HG03135 (cell line): ENCODE measurements at regions not wholly inside any gene's neighbourhood (a gene's known extent, or its start where the extent isn't known, plus 50 kb on each side); places are given as distances from the start of the nearest gene placed in this dataset.

Experiments
- ATAC-seq: cut with Tn5 transposase; IDR thresholded peaks from one replicate; pipeline ENCODE4 v1.9.1; 2021; ENCODE audit warnings: mild to moderate bottlenecking, moderate library complexity; ENCODE audit not compliant: unreplicated experiment

DNA sequence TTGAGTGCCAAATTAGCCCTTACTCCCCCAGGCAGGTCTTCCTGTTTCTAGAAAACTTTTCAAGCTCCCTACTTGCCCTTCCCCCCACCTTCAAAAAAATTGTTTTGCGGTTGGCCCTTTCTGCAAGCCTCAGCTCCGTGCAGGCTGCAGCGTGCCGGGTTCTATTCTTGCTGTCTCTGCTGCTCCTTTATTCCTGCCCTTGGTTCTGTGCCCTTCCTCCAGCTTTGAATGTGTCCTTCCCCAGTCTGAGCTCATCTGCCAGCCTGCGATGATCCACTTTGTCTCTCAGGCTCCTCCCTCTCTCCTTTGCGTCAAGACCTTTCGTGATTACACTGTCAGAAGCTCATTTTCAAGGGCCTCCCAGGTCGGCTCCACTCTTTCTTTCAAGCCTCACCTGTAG is 98.6 kb downstream of the IRF2BPL start:
- no peak for ATAC-seq

DNA sequence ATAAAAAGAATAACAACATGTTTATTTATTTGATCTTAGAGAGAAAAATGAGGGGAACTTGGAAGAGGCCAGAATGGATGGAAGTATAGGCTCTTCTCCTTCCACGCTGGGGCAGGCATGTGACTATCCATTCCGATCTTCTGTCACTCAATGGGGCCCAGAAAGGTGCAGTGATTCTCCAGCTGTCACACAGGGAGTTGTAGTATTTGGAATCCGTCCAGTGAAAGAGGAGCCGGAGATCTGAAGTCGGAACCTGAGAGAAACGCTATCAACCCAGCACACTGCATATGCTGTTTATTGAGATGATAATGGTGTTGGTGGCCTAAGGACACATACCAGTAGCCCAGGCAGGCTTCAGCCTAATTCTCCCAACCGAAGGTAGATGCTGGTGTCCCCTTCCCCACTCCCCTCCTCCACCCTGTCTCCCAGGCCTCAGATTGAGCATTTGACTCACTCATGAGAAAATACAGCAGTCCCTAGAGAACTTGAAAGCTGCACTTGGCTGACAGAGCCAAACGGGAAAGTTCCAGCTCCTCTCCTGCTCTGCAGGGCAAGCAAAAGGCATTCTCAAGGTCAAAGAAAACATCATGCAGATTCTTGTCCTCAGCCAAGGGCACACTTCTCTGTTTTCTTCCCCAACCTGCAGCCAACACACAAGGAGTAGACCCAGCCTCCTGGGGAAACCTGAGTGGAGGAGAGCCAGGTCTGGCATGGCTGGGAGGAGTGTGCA is 100.4 kb downstream of the IRF2BPL start:
- no peak for ATAC-seq

DNA sequence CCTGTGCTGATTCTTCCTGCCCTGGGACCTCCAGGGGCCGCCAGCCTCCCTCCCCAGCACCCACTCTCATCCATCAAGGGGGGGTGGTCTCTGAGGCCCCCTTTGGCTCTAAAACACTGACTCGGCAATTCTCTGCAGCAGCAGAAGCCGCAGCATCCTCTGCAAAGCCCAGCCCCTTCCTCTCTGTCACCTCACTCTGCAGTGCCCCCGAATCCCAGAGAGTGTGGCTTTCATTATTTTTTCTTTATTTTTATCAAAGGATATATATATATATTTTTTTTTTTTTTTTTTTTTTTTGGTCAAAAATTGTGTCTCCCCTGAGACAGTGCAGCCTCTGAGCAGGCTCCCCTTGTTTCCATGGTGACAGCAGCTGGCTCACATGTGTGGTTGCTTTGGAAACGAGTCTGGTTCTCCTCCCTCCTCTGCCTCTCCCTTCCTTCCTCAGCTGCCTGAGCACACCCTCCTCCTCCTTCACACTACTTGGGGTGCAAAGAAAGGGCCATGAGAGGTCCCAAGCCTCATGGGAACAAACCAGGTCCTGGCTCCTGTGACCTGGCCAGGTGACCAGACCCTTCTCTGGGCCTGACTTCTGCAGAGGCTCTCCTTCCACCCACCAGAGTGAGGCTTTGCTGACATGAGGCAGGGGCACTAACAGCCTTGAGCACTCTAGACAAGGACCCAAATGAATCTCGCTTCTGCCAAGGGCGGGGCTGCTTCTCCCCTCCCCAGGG is 100.5 kb downstream of the LRRC74A start:
- peak; percentile 73 for ATAC-seq

DNA sequence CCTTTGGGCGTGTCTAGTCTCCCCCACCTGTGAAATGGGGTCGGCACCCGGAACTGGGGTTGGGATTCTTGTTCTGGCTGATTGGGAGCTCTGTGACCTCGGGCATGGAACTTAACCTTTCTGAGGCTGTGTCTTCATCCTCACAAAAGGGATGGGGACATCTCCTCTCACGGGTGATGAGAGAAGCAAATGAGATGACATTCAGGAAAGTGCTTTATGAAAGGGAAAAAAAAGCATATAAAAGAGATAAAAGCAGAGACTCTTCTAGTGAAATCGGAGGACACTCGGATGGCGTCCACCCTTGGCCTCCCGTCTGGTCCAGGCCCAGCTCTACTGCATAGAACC is 98.9 kb downstream of the LRRC74A start:
- no peak for ATAC-seq

DNA sequence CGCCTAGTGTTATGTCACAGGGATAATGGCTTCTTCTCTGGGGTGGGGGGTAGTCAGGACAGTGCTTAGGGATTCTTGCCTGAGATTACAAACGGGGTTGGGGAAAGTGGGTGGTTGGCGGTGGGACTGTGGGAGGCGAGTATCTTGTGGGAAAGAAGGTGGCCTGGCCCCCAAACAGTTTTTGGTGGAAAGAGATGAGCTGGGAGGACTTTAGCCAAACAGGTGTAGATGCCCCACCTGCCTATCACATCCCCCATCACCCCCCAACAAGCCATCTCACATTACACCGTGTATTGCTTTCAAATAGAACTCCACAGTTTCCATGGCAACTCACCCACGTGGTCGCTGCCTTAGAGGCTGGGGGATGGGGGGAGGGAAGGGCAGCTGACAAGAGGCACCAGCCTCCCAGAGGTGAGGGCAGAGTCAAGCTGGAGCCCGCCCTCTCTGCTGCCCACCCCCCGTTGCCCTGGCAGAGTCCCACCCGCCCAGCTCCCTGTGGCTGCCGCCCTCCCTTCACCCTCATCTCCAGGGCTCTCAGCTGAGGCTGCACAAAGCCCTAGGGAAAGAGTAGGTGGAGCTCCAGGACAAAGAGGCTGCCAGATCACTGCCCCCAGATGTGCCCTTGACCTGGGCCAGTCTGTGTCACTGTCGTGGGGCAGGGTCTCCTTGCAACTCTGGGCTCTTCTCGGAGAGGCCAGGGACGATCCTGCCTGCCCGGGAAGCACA is 98.3 kb downstream of the LRRC74A start:
- no peak for ATAC-seq

DNA sequence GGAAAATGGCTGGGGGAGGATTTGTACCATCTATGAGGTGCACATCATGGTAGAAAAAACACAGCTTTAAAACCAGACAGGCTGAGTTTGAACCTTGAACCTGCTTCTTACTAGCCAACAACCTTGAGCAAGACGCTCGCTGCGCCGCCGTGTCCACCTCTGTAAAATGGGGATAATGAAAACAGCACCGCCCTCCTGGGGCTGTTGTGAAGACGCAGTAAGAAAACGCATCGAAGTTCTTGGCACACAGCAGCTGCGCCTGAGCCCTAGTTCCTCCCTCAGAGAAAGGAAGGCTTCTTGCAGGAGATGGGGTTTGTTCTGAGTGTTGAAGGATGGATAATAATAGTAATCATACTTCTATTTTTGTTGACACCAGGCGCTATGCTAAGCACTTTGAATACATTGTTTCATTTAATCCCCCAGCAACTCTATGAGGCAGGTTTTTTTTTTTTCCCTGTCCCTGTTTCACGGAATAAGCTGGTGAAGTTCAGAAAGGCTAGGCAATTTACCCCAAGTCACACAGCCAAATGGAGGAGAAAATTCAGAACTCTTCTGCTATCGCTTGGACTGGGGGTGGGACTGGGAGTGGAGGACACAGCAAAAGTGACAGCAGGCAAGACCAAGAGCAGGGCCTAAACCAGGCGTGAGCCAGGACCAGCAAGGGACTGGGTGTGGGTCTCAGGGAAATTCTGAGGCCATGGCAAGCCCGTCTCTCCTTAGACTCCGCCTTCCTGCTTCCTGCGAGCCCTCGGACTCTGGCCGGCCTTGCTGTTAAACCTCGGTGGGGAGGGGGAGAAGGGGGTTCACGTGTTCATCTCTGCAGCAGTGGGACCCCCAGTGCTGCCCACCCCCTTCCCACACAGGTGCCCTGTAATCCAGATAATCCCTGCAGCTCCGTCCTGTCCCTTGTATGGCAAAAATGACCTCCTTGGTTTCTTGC is 97.5 kb downstream of the LRRC74A start:
- no peak for ATAC-seq

DNA sequence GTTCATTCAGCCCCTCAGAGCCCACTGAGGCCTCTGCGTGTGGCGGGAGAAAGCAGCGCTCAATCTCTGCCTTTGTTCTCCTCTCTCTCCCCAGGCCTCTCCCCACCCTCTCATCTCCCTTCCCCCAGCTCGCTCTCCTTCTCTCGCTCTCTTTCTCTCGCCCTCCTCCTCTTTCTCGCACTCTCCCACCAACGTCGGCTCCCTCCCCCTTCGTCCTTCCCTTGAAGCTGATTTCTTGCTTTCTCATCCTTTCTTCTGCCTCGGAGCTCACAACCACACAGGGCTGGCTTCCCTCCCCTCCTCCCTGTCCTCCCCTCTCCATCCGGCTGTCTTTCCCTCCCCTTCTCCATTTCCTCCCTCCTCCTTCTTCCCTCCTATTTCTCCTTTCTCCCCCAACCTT is 96.4 kb downstream of the LRRC74A start:
- no peak for ATAC-seq

DNA sequence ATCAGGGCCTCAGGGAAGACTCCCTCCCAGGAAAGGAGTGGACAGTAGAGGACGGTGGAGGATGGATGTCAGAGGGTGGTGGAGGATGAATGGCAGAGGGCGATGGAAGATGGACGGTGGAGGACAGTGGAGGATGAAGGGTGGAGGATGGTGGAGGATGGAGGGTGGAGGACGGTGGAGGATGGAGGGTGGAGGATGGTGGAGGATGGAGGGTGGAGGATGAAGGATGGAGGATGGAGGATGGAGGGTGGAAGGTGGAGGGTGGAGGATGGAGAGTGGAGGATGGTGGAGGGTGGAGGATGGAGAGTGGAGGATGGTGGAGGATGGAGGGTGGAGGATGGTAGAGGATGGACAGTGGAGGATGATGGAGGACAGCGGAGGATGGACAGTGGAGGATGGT is 95.9 kb downstream of the LRRC74A start:
- ATAC-seq: no peak

DNA sequence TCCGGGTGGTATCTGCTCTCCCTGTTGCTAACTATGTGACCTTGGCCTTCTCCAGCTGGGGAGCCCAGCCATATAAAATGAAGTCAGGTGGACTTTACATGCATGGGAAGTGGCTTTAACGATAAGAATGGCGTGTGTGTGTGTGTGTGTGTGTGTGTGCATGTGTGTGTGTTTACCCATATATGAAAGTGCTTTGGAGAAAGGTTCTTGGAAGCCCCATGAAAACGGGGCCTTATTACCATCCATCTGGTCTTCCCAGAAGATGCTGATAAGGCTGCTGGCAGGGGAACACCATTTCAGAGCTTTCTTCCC is 94.8 kb downstream of the LRRC74A start:
- ATAC-seq: no peak

DNA sequence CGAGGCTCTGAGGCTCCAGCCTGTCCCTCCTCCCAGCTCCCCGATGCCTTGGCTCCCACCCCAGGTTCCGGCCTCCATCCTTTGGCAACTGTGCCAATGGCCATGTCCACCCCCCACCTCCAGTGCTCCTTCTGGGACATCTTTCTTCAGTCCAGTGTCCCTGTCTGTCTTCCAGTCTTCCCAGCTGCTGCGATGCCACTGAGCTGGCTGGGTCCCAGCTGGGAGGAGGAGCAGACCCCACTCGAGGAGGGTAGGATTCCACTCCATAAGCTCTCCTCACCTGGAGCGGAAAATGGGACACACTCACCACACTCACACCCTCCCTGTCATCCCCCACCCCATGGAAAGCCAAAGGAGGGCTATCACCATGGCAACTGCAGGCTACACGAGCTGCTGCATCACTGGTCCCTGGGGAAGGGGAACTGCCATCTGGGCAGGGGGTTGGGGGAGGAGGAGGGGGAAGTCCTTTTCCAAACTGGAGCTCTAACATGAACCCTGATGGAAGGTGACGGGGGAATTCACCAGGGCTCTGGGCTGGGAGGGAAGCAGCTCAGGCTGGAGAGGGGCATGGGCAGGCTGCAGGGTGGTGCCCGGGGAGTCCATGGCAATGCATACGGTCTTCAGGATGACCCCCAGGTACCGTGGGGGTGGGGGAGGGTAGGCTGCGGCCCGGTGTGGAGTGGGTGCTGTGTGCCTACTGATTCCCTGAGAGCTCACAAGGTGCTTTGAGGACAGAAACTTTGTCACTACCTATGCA is 94.3 kb downstream of the LRRC74A start:
- ATAC-seq: no peak

DNA sequence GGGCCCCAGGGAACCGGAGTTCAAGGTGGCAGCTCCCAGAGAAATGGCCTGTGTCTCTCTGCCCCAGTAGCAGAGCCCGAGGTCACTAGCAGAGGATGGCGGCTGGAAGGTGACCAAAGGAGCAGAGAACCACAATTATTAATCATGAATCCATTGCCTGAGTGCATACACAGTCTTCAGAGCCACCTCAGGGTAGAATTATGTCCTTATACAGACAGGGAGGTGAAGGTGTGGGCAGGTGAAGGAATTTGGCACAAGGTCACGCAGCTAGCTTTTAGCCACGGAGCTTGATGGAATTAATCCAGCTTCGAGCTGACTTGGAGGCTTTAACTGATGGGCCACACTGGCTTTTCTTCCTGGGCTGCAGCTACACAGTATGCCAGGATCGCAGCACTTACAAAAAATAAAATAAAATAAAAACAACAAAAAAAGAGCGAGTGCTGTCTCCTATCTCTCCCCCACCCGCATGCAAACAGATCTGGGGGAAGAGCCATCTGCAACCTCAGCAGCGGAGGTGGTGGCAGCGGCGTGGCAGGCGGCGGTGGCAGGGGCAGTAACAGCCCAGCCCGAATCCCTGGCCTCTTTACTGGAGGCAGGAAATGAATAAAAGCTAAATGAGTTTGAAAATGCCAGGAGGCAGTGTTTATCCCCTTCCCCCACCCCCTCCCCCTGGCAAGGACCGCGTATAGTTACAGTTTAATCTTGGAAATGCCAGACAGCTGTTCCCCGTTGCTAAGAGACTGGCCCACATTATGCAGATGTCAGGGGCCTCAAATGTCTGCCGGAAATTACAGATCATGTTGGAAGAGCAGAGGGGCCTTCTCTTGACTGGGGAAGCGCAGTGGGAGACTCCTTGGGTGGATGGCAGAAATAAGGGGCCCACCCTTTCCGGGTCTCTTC is 93.5 kb downstream of the LRRC74A start:
- ATAC-seq: no peak
